ENCODE measurements at regions not wholly inside any gene's neighbourhood (a gene's known extent, or its start where the extent isn't known, plus 50 kb on each side); places are given as distances from the start of the nearest gene placed in this dataset.

DNA sequence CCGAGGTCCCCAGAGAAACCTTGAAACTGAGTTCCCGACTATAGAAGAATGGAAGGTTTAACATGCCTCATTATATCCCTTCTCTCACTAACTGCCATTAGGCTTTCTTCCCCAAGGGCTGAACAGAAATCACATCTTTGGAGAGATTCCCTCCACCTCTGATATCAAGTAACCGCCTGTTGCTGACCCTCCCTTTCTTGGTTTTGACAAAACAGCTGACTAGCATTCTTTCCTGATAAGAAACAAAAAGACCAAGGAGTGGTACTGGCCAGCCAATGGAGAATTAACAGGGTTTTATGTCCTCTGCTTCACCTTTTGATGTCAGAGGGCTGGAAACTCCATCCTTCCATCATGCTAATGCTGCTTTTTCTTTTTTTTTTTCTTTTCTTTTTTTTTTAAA, 176.6 kb upstream of the ADGRB3 start:
- no peak overlapping the region for H3K27ac ChIP-seq
- H3F3A ChIP-seq (ENCODE audit: insufficient read depth, low read depth) = no peaks in the 10 kb centered on the region
- ChIA-PET CTCF (no interaction called here), POLR2A (ENCODE audit: unreplicated experiment) (no interaction called here)
- no peaks in the 10 kb centered on the region for H3K9me2 ChIP-seq (ENCODE audit: insufficient read depth)
- H3K36me3 ChIP-seq (ENCODE audit: low read depth) = no peaks in the 10 kb centered on the region
- no peak overlapping the region for H3K4me3 ChIP-seq
- H3K4me1 ChIP-seq (replicated peaks; ENCODE audit: insufficient read depth) = no peaks in the 10 kb centered on the region
- no TSS peak for BruUV-seq (replicated peaks)
- no peak overlapping the region for H2AFZ ChIP-seq
- TF ChIP-seq EZH2 (IDR thresholded peaks at IDR 0.05; ENCODE audit: low read depth) (no peak), CTCF (conservative IDR thresholded peaks at IDR 0.05) (no peak)
- no peak overlapping the region for H3K4me2 ChIP-seq
- no peaks in the 10 kb centered on the region for H3K79me2 ChIP-seq (ENCODE audit: low read depth)
- no peaks in the 10 kb centered on the region for H3K9me3 ChIP-seq (ENCODE audit: insufficient read depth, low read depth)
- no peaks in the 10 kb centered on the region for H4K20me1 ChIP-seq (ENCODE audit: insufficient read depth)
- DNase-seq = no peak
- intact Hi-C loops (cut with micrococcal nuclease; ENCODE audit: unreplicated experiment) = no loop called here
- H3K27me3 ChIP-seq (ENCODE audit: insufficient read depth, low read depth) = no peaks in the 10 kb centered on the region

DNA sequence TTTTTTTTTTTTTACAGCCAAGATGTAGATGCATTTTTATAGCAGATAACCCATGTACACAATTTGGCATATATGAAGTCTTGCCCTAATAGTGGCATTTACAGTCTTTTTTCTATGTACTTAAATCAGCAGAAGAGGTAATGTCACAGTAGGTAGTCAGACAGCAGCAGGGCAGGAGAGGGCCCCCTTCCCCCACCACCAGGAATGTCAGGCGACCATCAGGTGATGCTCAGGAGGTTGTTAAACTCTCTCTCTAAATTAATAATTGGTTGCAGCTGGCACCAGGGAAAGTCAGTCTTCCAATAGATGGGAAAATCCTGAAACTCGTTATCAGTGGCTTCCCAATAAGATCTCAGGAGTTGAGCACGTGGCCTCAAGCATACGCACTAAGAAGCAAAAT, 188.0 kb upstream of the ADGRB3 start:
- no peaks in the 10 kb centered on the region for H3K4me1 ChIP-seq (replicated peaks; ENCODE audit: insufficient read depth)
- CTCF ChIA-PET = no interaction called here

DNA sequence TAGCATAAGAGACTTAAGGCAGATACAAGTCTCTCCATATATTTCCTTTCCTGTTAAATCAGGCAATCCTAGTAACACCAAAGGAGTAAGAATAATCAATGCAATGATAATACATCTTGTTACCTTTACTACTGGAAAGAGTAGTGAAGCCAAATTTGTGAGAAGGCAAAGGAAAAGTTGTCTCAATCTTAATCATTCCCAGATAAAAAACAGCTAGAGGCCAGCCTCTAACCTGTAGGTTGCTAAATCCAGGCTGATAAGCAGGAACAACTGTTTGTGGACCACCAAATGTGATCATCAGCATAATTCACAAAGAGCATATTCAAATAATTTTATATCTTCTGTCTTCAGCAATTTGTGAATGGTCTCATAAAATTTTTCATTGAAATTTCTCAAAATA, 189.2 kb upstream of the ADGRB3 start:
- TF ChIP-seq EZH2 (IDR thresholded peaks at IDR 0.05; ENCODE audit: low read depth) (no peak), CTCF (conservative IDR thresholded peaks at IDR 0.05) (no peak)
- Histone ChIP-seq H3F3A (ENCODE audit: insufficient read depth, low read depth) (no peaks in the 10 kb centered on the region), H3K4me3 (no peak overlapping the region), H3K9me3 (ENCODE audit: insufficient read depth, low read depth) (no peaks in the 10 kb centered on the region), H3K79me2 (ENCODE audit: low read depth) (no peaks in the 10 kb centered on the region), H3K36me3 (ENCODE audit: low read depth) (no peaks in the 10 kb centered on the region), H2AFZ (no peak overlapping the region), H3K4me1 (replicated peaks; ENCODE audit: insufficient read depth) (no peaks in the 10 kb centered on the region), H3K27ac (no peak overlapping the region), H4K20me1 (ENCODE audit: insufficient read depth) (no peaks in the 10 kb centered on the region), H3K27me3 (ENCODE audit: insufficient read depth, low read depth) (no peaks in the 10 kb centered on the region), H3K9me2 (ENCODE audit: insufficient read depth) (no peaks in the 10 kb centered on the region), H3K4me2 (no peak overlapping the region)
- BruUV-seq (replicated peaks) = no TSS peak
- no peak for DNase-seq
- CTCF ChIA-PET = no interaction called here
- POLR2A ChIA-PET (ENCODE audit: unreplicated experiment) = no interaction called here
- intact Hi-C loops (cut with micrococcal nuclease; ENCODE audit: unreplicated experiment) = no loop called here

More for the DNA sequence above, 188.0 kb upstream of the ADGRB3 start:
- TF ChIP-seq EZH2 (IDR thresholded peaks at IDR 0.05; ENCODE audit: low read depth) = no peak
- TF ChIP-seq CTCF (conservative IDR thresholded peaks at IDR 0.05) = no peak
- Histone ChIP-seq H3K4me2 (no peak overlapping the region), H3K79me2 (ENCODE audit: low read depth) (no peaks in the 10 kb centered on the region), H3K9me2 (ENCODE audit: insufficient read depth) (no peaks in the 10 kb centered on the region), H3K27ac (no peak overlapping the region), H2AFZ (no peak overlapping the region), H4K20me1 (ENCODE audit: insufficient read depth) (no peaks in the 10 kb centered on the region), H3K27me3 (ENCODE audit: insufficient read depth, low read depth) (no peaks in the 10 kb centered on the region), H3F3A (ENCODE audit: insufficient read depth, low read depth) (no peaks in the 10 kb centered on the region), H3K9me3 (ENCODE audit: insufficient read depth, low read depth) (no peaks in the 10 kb centered on the region), H3K4me3 (no peak overlapping the region), H3K36me3 (ENCODE audit: low read depth) (no peaks in the 10 kb centered on the region)
- BruUV-seq (replicated peaks) = no TSS peak
- intact Hi-C loops (cut with micrococcal nuclease; ENCODE audit: unreplicated experiment) = no loop called here
- DNase-seq = no peak
- POLR2A ChIA-PET (ENCODE audit: unreplicated experiment) = no interaction called here

Measured in PC-9 (cell line).